Panc1 (cell line): ENCODE measurements at regions not wholly inside any gene's neighbourhood (a gene's known extent, or its start where the extent isn't known, plus 50 kb on each side); places are given as distances from the start of the nearest gene placed in this dataset.
"Not testable (repeated sequence)": the region's sequence is repeated elsewhere in the genome, so short reads cannot be mapped to it uniquely, and the experiment has no call there.

Experiments
- ATAC-seq: fragments of 200-7000 bp; cut with Tn5 transposase; 2 replicates; pipeline ENCODE4 v1.9.1; 2020; ENCODE audit warnings: mild to moderate bottlenecking, moderate library complexity
- BruUV-seq: library from RNA; stranded (reverse); fragments of 400-500 nt; replicated peaks from 2 replicates; lab custom pipeline; 2021; lab: Mats Ljungman, UMichigan
- CTCF ChIA-PET: fragments of 300-600 bp; sonication (Branson Sonifier 250); formaldehyde crosslinking; loops from one replicate; lab custom pipeline; 2022; ENCODE audit warnings: antibody characterized with exemption; lab: Charles Lee
- POLR2A ChIA-PET: fragments of 300-600 bp; sonication (Branson Sonifier 250); formaldehyde crosslinking; loops from one replicate; lab custom pipeline; 2022; ENCODE audit warnings: antibody characterized with exemption; lab: Charles Lee
- DNase-seq: peaks from one replicate; pipeline ENCODE4 v3.0.0-alpha.2; 2010; ENCODE audit warnings: low read depth, low spot score
- H3K27ac ChIP-seq: 2 replicates; pipeline ENCODE4 v1.5.1; 2011; ENCODE audit warnings: mild to moderate bottlenecking, low read length, inconsistent platforms
- H3K27me3 ChIP-seq: fragments of 200-500 bp; sonication (Bioruptor generic); 2 replicates; pipeline ENCODE4 v1.6.0; 2014; ENCODE audit warnings: low read length, inconsistent platforms; ENCODE audit not compliant: control insufficient read depth, insufficient read depth
- H3K36me3 ChIP-seq: fragments of 200-500 bp; sonication (Bioruptor generic); 2 replicates; pipeline ENCODE4 v1.5.1; 2014; ENCODE audit warnings: inconsistent platforms, mild to moderate bottlenecking, low read length, moderate library complexity; ENCODE audit not compliant: control insufficient read depth, insufficient read depth
- H3K4me1 ChIP-seq: 2 replicates; pipeline ENCODE4 v1.5.1; 2011; ENCODE audit warnings: inconsistent platforms, mild to moderate bottlenecking, low read length, moderate library complexity; ENCODE audit not compliant: control insufficient read depth, insufficient read depth
- H3K4me3 ChIP-seq, 2 experiments: 2 replicates each; pipeline ENCODE4 v1.5.1; 2011 to 2012; ENCODE audit warnings: low read depth in 2 of 2, low read length in 2 of 2, mild to moderate bottlenecking in 2 of 2, inconsistent platforms in 1 of 2, moderate library complexity in 1 of 2
- H3K9me3 ChIP-seq: fragments of 200-500 bp; sonication (Bioruptor generic); 2 replicates; pipeline ENCODE4 v1.5.1; 2014; ENCODE audit warnings: low read depth, mild to moderate bottlenecking, inconsistent platforms, low read length, moderate library complexity; ENCODE audit not compliant: control insufficient read depth, insufficient read depth
- CTCF ChIP-seq: fragments of 450-650 bp; IDR thresholded peaks from 2 replicates; pipeline ENCODE4 v1.5.1; 2017; ENCODE audit warnings: mild to moderate bottlenecking
- POLR2AphosphoS5 ChIP-seq: IDR thresholded peaks from 2 replicates; pipeline ENCODE4 v1.6.1; 2012; ENCODE audit warnings: mild to moderate bottlenecking, low read depth, low read length, moderate library complexity
- SIN3A ChIP-seq: IDR thresholded peaks from 2 replicates; pipeline ENCODE4 v1.6.1; 2012; ENCODE audit warnings: low read depth, mild to moderate bottlenecking, low read length, moderate library complexity, borderline replicate concordance; ENCODE audit not compliant: insufficient read depth
- TCF7L2 ChIP-seq: IDR thresholded peaks from 2 replicates; pipeline ENCODE4 v1.6.1; 2011; ENCODE audit warnings: mild to moderate bottlenecking, low read depth, low read length, inconsistent platforms
- in situ Hi-C: cut with HindIII; loops from 2 replicates; pipeline ENCODE4 v1.10.0; 2016; ENCODE audit warnings: low sequenced_read_pairs, low pct_unique_long_range_greater_than_20kb
- intact Hi-C: fragments of 100-400 bp; cut with micrococcal nuclease; formaldehyde crosslinking; loops from one replicate; pipeline ENCODE4 v1.10.0; 2022; ENCODE audit not compliant: unreplicated experiment
- TF ChIP-seq, protein P1 (sequence below), 2 experiments: IDR thresholded peaks; 2 replicates each; pipeline ENCODE4 v1.6.1; 2011 to 2012; ENCODE audit warnings: low read depth in 2 of 2, control low read depth in 1 of 2, low read length in 1 of 2, mild to moderate bottlenecking in 1 of 2, moderate library complexity in 1 of 2; ENCODE audit not compliant: insufficient read depth in 1 of 2

- Histone ChIP-seq H3K9me3 (peaks cover 4% of the 10 kb centered on the region; the same call in 1 of the 2 replicates), H3K27ac (no peak overlapping the region), H3K36me3 (no peaks in the 10 kb centered on the region), H3K27me3 (no peaks in the 10 kb centered on the region), H3K4me1 (no peaks in the 10 kb centered on the region), H3K4me3 (no peak overlapping the region)
- no peak for ATAC-seq
- TF ChIP-seq, protein P1, sequence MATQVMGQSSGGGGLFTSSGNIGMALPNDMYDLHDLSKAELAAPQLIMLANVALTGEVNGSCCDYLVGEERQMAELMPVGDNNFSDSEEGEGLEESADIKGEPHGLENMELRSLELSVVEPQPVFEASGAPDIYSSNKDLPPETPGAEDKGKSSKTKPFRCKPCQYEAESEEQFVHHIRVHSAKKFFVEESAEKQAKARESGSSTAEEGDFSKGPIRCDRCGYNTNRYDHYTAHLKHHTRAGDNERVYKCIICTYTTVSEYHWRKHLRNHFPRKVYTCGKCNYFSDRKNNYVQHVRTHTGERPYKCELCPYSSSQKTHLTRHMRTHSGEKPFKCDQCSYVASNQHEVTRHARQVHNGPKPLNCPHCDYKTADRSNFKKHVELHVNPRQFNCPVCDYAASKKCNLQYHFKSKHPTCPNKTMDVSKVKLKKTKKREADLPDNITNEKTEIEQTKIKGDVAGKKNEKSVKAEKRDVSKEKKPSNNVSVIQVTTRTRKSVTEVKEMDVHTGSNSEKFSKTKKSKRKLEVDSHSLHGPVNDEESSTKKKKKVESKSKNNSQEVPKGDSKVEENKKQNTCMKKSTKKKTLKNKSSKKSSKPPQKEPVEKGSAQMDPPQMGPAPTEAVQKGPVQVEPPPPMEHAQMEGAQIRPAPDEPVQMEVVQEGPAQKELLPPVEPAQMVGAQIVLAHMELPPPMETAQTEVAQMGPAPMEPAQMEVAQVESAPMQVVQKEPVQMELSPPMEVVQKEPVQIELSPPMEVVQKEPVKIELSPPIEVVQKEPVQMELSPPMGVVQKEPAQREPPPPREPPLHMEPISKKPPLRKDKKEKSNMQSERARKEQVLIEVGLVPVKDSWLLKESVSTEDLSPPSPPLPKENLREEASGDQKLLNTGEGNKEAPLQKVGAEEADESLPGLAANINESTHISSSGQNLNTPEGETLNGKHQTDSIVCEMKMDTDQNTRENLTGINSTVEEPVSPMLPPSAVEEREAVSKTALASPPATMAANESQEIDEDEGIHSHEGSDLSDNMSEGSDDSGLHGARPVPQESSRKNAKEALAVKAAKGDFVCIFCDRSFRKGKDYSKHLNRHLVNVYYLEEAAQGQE (IDR thresholded peaks at IDR 0.05; ENCODE audit: insufficient read depth in 1 of 2, low read depth in 2 of 2, low read length in 1 of 2), result no peak
- TF ChIP-seq POLR2AphosphoS5 (no peak), TCF7L2 (no peak), SIN3A (no peak), CTCF (no peak)
- DNase-seq, result no peak
- intact Hi-C loops (no loop called here), in situ Hi-C loops (no loop called here)
- BruUV-seq, result no TSS peak
- CTCF ChIA-PET, result no interaction called here
- POLR2A ChIA-PET, result no interaction called here
Measured at GRCh38 chr2:155547571-155547970, 785.0 kb downstream of the NR4A2 start.

- in situ Hi-C loops, result no loop called here
- DNase-seq, result no peak
- H3K36me3 ChIP-seq, result no peaks in the 10 kb centered on the region
- no peak for ATAC-seq
- H3K27ac ChIP-seq, result no peak overlapping the region
- no TSS peak for BruUV-seq
- intact Hi-C loops, result no loop called here
- ChIA-PET CTCF (no interaction called here), POLR2A (no interaction called here)
- TF ChIP-seq TCF7L2 (no peak), CTCF (no peak), POLR2AphosphoS5 (no peak), SIN3A (no peak)
- no peaks in the 10 kb centered on the region for H3K4me1 ChIP-seq
- H3K27me3 ChIP-seq, result no peaks in the 10 kb centered on the region
- H3K4me3 ChIP-seq, result no peak overlapping the region; a peak in 1 of 4 replicates
- H3K9me3 ChIP-seq, result peaks cover 4% of the 10 kb centered on the region; the same call in 1 of the 2 replicates
Measured at GRCh38 chr2:155546721-155547555, 785.6 kb downstream of the NR4A2 start.

- H3K9me3 ChIP-seq, H3K27ac ChIP-seq, in situ Hi-C loops, DNase-seq, H3K4me3 ChIP-seq, POLR2A ChIA-PET, H3K36me3 ChIP-seq, H3K27me3 ChIP-seq, ATAC-seq, BruUV-seq, CTCF ChIA-PET, intact Hi-C loops, H3K4me1 ChIP-seq: not testable (repeated sequence)
Measured at GRCh38 chr2:155539028-155539427, 793.5 kb downstream of the NR4A2 start.
